NCI-H1105 treated with DMSO at 0.1 percent for 48 hours (cell line): ENCODE measurements at regions not wholly inside any gene's neighbourhood (a gene's known extent, or its start where the extent isn't known, plus 50 kb on each side); places are given as distances from the start of the nearest gene placed in this dataset.
A peak's percentile ranks its signal among the peaks of the same experiment; 100 is the strongest.

Experiments used
- DNase-seq: peaks from one replicate; lab custom pipeline; 2025; lab: John Stamatoyannopoulos, UW

DNA sequence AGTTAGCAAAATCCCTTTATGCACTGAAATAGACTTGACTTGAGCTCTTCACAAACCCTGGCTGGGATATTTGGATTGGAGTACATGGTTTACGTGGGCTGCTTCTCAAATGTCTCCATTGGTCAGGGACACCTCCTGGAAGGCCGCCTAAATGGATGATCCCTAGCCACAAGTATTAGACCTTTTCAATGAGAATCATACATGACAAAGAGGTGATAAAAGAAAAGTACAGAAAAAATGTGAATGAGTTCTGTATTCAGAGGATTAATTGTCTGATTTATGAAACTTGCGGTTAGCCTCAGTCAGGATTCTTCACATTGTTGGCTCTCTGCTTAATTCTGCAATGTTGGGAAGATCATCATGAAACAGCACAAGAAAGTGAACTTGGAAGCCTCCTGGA lies 752.8 kb upstream of the ADAMTS16 start:
- DNase-seq: no peak

DNA sequence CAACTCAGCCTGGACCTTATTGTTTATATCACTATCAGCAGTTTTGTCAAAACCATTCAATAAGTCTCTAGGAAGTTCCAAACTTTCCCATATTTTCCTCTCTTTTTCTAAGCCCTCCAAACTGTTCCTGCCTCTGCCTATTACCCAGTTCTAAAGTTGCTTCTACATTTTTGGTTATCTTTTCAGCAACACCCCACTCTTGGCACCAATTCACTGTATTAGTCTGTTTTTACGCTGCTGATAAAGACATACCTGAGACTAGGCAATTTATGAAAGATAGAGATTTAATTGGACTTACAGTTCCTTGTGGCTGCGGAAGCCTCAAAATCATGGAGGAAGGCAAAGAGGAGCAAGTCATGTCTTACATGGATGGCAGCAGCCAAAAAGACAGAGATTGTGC lies 744.4 kb upstream of the ADAMTS16 start:
- no peak for DNase-seq

DNA sequence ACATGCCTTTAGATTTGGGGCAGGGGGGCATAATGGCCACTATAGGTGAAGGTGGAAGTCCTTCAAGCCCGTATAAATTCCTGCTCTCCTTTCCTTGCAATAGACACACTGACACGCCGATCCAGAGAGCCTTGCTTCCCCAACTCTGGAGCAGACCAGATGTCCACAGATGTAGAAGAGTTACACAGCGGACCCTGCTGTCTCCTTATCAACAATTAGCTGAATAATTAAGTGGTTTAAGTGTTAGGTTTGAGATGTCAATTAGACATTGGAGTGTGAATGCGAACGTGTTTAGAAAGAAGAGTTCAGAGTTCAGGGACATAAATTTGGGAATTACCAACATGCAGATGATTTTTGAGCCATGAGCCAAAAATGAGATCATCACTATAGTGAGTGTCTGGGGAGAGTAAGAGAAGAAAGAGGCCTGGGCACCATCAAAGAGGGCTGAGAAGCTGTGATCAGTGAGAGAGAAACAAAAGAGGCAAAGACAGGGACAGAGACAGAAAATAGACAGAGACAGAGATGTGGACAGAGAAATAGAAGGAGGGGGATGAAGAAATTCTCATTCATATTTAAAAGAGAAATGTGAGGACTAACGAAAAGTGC lies 734.4 kb upstream of the ADAMTS16 start:
- DNase-seq: no peak

DNA sequence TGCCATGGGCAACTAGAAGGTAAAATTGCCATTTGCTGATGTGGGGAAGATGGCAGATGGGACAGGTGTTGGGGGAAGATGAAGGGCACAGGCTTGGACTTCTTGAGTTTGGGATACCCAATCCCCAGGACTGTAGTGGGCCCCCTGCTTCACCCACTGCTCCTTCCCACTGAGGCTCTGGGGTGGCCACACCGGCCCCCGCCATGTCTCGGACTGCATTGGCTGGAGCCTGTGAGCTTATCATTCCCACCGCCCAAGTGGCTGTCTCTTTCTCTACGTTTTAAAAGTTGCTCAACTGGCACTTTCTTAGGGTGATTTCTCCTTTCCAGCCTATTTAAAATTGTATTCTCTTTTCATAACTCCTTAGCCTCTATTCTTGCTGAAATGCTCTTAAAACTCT lies 730.0 kb upstream of the ADAMTS16 start:
- DNase-seq: no peak

DNA sequence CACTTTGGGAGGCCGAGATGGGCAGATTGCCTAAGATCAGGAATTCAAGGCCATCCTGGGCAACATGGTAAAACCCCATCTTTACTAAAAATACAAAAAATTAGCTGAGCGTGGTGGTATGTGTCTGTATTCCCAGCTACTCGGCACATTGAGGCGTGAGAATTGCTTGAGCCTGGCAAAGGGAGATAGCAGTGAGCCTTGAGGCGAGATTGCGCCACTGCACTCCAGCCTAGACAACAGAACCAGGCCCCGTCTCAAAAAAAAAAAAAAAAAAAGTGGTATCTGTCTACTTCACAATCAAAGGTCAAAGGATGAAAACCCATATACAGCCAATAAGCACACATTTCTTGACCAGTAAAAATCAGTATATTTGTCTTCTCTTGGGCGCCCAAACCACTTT lies 728.5 kb upstream of the ADAMTS16 start:
- no peak for DNase-seq

DNA sequence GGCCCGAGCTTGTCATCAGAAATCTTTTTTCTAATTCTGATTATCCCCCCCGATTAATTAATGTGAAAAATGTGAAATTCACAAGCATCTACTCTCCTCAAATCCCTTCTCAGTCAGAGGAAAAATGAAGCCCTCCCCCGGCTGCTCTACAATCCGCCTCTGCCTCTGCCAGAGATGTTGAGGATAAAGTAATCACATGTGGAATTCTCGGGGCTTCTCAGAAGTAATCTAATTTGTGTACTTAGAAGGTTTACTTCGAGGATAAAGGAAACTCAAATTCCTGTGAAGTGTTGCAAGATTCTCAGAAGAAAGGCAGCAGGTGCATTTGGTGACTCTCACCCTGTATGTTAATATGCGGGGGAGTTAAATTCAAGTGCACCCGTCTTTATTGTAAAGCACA lies 726.1 kb upstream of the ADAMTS16 start:
- DNase-seq: no peak

DNA sequence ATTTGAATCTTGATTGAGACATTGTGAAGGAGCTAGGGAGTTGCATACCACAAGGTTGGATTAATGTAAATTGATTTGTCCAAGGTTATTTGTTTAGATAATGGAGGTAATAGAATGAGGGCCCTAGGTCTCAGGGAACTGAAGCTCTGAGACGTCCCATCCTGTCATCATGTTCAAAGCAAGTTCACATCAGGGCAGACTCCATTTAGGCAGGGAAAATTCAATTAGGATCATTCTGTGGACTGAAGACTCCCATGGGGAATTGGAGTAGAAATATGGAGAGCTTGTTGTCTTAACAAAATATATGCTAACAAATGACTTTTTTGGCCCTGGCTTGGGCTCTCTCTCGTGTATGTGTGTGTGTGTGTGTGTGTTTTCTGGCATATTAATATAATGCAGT lies 722.0 kb upstream of the ADAMTS16 start:
- no peak for DNase-seq

DNA sequence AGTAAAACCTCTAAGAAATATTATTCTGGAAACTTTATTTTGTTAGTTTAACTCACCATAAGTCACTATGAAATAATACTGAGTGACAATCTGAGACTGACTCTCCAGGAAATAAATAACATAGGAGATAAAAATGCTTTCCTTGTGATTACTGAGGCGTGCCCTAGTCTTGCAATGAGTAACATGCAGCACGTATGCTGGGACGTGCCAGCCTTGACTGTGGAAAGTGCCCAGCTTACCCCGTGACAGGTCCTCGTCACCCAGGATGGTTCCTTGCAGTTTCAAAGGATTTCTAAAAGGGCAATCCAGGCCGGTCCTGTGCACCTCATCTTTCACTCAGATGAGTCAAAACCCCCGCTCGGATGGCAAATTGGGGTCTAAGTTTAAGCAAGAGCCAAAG lies 720.8 kb upstream of the ADAMTS16 start:
- DNase-seq: no peak

DNA sequence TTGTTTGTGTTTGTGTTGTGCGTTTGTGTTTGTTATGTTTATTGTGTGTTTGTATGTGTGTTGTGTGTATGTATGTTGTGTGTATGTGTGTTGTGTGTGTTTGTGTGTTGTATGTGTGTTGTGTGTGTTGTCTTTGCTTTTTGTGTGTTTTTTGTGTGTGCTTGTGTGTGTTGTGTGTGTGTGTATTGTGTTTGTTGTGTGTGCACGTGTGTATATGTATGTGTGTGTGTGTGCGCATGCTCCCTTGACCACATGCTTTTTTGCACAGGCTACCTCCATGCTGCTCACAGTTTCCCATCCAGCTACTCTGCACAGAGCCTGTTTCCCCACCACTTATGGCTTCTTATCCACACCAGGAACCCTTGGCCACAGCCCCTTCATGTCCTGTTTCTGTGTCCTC lies 720.0 kb upstream of the ADAMTS16 start:
- DNase-seq: no peak

DNA sequence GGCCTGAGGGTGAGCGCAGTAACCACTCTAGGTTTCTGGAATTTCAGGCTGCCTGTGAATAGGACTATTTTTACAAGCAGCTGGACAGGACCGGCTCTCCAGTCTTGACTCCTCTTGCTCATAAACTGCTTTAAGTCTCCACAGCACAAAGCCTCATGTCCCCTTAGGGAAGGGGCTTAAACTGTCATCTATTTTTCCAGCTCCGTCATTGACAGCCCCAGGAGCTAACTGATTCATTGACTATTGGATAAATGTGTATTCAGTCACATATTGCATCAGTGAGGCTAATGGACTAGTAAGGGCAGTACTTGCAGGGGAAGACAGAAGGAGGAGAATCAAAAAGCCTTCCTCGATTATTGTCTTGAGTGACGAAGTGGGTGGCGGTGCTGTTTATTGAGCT lies 719.4 kb upstream of the ADAMTS16 start:
- DNase-seq: no peak

DNA sequence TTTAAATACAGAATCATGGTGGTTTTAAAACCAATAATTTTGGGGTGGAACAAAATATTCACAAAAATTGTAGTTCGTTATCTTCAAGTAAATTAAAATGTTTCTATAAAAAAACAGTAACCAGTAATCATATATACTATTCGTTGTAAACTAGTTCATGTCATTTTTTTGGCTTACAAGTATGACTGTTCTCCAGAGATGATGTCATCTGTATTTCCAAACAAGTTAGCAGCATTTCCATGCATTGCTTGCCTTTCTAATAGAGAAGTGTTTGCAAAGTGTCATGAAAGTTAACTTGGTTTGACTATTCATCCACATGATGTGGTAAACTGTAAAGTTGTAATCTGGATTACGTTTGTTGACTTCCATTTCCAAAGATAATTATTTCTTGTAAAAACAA lies 717.9 kb upstream of the ADAMTS16 start:
- no peak for DNase-seq

DNA sequence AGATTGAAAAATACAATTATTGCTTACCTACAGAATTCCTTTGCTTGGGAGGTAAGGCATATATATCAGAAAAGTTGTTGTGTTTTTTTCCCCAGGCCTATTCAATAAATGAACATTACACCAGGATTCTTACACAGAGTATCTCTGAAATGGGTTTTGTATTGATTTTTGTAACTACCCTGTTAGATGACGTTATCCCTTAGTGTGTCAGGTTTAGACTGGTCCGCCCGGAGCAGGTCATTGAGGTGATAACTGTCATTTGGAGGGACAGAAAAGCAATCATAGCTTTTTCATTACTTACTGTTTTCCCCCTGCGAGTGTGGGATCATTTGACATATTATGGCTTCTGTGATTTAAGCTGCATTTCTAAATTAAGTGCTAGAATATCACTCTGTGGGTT lies 715.2 kb upstream of the ADAMTS16 start:
- DNase-seq: no peak

DNA sequence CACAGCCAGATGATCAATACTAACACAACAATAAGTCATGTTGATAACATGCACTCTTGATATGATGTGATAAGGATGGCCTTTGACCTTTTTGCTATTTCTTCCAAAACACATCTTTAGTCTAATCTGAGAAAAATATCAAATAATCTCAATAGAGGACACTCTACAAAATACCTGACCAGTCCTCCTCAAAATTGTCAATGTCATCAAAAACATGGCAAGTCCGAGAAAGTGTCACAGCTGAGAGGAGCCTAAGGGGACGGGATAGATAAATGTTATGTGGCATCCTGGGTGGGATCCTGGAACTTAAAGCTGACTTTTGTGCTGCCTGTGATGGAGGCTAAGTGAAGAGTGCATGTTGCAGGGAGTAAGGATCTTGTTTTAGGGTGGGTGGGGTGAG lies 699.6 kb upstream of the ADAMTS16 start:
- DNase-seq: no peak

DNA sequence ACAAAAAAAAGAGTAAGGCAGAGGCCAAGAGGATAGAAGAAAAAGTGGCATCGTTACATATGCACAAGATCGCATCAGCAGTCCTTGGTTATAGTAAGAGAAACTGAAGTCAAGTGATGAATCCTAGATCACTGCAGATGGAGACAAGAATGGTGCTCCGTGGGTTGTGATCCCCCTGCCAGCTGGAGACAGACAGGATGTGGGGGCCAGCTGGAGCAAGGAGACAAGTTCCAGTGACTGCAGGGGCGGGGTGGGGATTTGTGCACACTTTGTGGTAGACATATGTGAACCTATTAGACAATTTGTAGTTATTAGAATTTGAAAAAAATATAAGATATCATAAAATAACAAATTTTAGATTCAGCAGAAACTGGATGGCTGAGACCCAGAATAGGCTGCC lies 697.9 kb upstream of the ADAMTS16 start:
- no peak for DNase-seq

DNA sequence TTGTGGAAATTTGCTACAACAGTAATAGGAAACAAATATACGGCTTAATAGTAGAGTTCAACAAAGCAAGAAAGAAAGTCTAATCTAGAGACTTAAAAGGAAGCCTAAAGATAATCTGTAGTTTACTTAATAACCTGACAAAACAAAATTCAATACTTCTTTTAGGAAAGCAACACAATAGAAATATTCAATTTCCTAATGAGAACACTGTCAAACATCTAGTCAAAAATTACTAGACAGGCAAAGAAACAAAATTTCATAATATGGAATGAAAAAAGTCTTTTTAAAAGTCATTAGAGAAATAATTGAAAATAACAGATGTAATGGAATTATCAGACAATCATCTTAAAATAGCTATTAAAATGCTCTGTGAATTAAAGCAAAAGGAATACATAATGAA lies 692.5 kb upstream of the ADAMTS16 start:
- no peak for DNase-seq

DNA sequence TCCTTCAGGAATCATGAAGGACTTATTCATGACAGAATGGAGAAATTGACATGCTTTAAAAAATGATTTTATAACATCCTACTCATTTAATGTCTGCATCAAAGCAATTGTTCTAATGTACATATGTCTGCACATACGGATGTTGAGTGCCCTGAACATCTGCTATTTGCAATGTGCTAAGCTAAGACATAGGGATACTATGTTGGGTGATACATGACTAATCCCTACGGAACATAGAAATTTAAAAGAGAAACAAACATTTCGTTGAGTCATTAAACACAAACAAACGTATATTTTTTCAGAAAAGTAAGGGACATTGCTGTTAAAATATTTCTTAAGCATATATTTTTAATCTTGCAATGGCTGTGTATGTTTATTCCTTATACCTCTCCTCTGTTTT lies 686.5 kb upstream of the ADAMTS16 start:
- no peak for DNase-seq

DNA sequence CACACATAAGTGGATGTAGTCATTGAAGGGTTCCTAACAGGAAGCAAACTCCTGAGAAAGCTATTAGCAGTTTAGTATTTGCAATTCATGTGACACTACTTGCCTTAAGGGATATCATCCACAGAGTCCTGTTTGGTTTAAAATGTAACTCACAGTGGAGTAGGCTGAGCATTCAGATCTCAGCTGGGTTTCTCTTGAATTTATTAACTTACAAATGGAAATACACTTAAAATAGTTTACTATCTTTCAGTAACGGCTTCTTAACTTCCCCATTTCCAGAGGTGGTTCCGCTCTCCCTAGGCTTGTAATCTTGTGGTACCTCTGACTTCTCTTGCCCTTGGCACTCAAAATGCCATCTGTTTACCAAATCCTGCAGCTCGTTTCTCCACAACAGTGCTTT lies 660.7 kb upstream of the ADAMTS16 start:
- no peak for DNase-seq

DNA sequence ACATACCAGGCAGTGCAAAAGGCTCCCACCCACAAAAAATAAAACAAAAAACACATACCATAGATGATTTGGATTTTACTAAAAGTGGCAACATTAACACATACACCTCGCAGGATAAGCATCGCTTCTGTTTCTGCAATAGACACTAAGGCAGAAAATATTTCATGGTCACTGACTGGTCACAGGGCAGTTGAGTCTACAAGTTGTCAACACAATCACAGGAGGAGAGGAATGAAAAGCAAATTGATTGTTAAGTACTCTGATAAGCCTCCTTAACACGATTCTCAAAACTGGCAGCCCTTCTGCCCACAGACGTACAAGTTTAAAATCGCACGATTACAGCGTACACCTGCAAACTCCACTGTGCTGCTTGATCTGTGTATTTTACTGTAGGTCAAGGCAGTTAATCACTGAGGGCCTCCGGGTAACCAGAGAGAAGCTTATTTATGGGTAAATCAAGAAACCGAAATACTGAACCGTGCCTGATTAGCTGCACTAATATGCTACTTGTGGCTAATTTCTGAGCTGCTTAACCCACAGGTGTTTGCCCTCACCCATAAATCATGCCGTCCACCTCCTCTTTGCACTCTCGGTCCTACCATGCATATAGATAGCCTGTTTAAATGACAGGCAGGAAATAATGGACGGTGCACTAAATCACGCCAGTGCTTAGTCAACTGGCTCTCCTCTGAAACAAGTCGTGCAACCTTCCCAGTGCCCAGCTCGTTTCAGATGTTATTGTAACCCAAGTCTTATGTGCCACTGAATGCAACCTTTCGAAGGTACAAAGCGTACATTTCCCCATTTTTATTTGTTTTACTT lies 659.4 kb upstream of the ADAMTS16 start:
- DNase-seq: peak; percentile 91

DNA sequence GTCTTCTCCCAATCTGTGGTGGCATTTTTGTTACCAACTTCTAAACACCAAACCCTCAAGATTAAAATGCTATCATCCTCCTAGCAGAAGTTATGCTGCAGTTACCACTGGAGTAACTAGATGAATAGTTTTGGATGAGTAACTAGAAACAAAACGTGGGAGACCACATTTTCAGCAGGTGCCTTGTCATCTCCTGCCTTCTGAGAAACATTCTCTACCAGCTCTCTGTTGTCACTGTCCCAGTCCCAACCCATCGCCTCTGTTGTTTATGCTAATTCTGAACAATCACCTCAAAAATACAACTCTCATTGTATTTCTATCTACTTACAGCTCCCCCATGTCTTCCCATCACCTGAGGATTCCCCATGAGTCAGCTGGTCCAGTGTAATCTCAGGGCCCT lies 652.5 kb upstream of the ADAMTS16 start:
- DNase-seq: no peak

DNA sequence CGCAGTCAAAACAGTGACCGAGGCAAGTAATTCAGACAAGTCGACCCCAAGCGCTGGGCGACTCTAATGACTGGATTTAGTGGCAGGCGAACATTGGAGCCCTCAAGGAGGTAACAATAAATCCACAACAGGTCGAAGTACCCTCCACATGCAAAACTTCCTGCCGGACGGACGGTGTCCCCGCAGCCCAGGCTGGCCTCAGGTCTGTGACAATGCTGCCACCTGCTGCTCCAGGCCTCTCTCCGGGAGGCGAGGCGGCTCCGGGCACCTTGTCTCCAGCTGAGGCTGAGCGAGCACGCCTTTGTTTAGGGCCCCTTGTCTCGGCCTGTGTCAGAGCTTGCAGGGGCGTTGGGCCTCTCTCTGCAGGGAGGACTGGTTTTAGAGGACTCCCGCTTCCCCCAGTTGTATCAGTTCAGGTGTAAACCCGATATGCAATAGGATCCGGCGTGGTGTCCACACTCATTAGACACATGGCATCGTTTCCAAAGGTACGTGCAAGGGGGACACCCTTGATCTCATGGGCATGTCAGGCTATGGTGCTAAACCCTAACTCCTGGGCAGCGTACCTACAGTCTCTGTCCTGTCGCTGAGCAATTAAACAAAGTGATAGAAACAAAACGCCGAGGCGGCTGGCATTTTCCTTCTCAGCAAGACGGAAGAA lies 628.0 kb upstream of the ADAMTS16 start:
- DNase-seq: no peak

DNA sequence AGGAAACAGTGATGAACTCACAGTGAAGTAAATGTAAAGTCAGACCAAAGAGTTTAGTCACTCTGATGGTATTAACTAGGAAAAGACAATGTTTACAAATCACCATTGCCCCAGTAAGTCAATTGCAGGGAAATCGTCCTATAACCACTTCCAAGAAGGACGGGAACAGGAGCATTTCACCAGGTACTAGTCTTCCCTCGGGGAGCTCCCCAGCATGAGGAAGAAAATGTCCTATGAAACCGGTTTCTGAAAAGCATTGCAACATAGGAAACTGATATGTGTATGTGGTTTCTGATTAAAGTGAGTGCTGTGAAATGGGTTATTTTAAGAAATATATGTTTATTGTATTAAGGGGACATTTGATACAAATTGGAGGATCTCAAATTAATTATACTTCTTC lies 626.7 kb upstream of the ADAMTS16 start:
- no peak for DNase-seq

DNA sequence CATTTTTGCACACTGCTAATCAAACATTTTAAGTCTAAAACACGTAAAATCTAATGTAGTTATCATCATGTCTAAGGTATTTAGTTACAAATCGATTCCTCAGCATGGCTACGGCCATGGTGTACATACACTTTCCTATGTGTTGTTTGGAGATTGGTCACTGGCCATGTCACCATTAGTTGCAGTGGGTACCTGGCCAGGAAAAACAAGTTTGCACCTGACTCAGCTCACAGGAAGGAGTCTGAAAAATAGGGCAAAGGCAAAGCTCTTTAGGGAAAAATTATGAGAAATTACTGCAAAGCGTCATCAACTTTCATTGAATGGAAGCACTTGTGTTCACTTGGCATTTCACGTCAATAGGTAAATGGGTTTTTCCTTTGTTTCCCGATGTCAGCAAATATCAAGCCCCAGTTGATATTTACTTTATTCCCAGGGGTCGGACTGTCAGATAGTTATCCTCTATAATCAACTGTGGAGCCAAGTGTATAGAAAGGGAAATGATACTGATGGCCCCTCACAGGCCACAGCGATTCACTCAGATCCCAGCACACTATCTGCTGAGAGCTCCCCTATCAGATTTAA lies 626.0 kb upstream of the ADAMTS16 start:
- DNase-seq: peak; percentile 95
